Eye (tissue), 1 donor: ENCODE measurements at regions not wholly inside any gene's neighbourhood (a gene's known extent, or its start where the extent isn't known, plus 50 kb on each side); places are given as distances from the start of the nearest gene placed in this dataset.

Experiments used
- DNase-seq: peaks from one replicate; pipeline ENCODE4 v3.0.0-alpha.2; 2015

GRCh38 chr6:53744321-53744720 is 50.5 kb upstream of the LRRC1 start:
- DNase-seq, result no peak

GRCh38 chr6:53741034-53741823 is 53.6 kb upstream of the LRRC1 start:
- DNase-seq, result no peak

GRCh38 chr6:53737746-53738145 is 57.1 kb upstream of the LRRC1 start:
- DNase-seq, result no peak

- DNase-seq, result no peak
Observed at GRCh38 chr6:53735896-53736295, 58.9 kb upstream of the LRRC1 start.

DNA sequence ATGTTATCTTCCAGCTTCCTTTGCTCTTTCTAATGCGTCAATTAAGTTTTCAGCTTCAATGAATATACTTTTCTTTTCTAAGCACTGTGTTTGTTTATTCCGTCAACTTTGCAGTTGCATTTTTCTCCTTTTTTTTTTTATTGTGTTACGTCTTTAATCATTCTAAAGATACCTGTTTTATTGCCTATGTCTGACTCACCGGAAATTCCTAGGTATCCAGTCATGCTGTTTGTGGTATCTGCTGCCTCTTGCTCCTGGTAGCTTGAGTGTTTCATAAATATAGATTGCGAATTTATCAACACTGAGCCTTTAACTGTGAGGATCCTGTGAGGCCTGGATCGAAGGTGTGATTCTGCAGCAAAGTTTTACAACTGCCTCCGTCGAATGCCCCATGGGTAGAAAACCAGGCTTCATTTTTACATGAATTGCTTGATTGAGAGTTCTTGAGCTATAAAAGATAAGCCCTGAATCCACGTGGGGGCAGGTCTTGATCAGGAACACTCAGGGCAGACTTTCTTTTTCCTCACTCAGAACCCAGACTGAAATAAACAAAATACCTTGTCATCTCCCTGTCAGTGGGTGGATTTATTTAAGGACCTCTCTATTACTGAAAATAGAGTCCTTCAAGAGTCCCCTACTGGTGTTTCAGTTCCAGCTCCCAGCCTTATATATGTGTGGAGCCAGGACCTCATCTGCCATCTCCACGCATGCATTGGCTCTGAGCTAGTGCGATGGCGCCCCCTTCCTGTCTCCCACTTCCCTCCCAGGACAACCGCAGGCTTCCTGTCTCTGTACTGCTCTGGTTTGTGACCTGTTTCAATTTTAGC is 60.1 kb upstream of the LRRC1 start:
- DNase-seq, result no peak

DNA sequence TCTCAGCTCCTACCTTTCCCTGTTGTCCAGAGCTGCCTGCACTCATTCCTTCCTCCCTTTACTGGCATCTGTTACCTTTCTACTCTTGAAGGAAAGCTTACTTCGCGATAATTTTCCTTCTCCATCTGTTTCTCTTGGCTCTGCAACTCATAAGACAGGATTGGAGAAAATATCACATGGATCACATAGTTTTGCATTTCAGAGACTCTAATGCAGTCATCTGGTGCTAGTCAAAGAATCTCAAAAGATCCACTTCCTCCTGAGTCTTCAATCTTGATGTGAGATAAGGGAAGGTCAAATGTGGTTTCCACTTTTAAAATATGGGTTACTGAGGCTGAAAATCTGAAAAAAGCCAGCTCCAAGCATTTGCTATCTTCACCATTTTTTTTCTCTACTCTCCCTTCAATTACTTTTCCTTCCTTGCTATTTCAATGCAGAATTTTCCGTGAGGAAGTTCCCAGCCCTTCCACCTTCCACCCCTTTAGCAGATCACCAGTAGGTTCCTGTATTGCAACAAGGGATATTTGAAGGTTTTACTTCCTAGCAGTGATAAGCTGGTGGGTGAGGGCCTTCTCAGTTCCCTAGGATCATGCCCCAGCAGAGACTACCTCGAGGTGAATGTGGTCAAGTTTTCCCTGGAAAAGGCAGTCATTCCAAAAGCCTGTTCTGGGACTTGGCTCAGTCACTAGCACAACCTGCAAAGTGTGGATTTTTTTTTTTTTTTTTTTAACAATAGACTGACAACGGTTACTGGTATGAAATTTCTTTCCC is 62.8 kb upstream of the LRRC1 start:
- no peak for DNase-seq

DNA sequence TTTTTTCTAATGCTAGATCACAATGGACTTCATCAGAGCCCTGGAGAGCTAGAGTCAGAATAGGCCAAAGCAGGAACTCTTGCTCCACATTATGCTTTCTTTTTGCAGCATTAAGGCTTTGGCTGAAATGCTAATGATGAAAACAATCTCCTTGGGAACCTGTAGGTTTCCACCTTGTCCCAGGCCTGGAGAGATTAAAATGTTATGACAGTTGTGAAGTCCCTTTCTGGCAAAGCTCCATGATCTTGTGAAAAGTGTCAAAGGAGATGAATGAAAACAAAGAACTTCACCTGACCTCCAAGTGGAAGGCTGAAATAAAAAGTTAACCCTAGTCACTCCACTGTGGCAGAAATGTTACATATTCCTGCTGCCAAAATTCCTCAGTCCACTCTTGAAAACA is 64.0 kb upstream of the LRRC1 start:
- peak; percentile 56 for DNase-seq

GRCh38 chr6:53728570-53729194 is 63.1 kb upstream of the KLHL31 start:
- peak; percentile 80 for DNase-seq

- no peak for DNase-seq
Observed at GRCh38 chr6:53727748-53728147, 62.2 kb upstream of the KLHL31 start.

DNA sequence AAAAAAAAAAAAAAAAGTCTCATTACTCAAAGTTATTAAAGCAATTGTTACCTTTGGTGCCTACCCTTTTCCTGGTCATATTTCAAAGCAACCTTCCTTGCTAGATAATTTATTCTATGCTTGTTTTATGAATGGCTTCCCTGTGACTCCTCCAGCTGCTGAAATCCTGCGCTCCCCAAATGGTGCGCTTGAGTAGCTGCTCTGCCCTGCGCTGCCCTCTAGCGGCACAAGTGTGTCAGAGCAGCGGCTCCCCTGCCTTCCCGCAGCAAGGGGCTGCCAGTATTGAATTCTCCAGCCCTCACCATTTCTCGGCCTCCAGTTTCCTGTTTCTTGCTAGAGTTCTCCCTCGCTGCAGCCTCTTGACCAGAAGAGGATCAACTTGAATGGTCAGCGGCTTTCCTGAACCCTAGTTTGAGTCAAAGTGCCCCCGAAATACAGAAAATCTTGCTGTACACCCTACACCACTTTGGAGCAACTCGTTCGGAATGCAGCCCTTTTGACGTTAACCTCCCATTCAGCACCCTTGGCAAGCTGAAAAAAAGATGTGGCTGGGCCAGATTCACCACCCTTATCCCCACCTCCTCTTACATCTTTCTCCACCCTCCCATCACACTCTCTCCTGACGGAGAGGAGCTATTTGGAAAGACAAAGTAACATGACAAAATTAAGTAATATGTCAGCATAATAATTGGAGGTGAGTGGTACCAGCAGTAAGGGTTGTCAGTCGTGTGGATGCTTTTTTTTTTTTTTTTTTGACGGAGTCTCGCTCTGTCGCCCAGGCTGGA is 60.4 kb upstream of the KLHL31 start:
- peak; percentile 90 for DNase-seq

- no peak for DNase-seq
Observed at GRCh38 chr6:53724501-53724900, 58.9 kb upstream of the KLHL31 start.

DNA sequence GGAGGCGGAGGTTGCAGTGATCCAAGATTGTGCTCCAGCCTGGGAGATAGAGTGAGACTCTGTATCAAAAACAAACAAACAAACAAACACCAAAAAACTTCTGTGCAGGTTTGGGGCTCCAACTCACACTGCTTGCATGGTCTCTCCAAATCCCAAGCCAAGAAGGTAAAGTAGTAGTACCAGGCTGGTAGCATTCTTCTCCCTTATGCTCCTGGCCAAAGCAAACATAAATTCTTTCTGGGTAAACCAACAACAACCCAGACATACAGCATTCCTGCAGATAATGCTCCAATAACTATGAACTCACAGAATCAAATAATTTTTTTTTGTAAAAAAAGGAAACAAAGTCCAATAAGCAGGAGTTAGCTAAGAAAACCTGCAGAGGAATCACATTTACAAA is 57.8 kb upstream of the KLHL31 start:
- no peak for DNase-seq

GRCh38 chr6:53721766-53722165 is 56.2 kb upstream of the KLHL31 start:
- DNase-seq, result no peak

GRCh38 chr6:53718597-53719460 is 53.3 kb upstream of the KLHL31 start:
- DNase-seq, result peak; percentile 83

DNA sequence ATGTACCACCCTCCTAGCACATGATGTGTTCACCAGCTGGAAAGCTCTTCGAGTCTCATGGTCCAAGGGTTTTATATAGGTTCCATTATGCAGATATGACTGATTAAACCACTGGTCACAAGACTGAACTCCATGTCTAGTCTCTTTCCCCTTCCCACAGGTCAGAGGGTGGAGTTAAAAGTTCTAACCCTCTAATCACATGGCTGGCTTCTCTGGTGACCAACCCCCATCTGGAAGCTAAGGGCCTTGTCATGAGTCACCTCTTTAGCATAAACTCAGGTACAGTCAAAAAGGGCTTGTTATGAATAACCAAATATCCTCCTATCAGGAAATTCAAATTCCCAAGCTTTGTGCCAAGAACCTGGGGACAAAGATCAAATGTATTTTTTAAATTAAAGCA is 52.0 kb upstream of the KLHL31 start:
- DNase-seq, result no peak

- DNase-seq, result no peak
Observed at GRCh38 chr6:53715434-53715833, 49.9 kb upstream of the KLHL31 start.
